GM18517 (cell line): ENCODE measurements at regions not wholly inside any gene's neighbourhood (a gene's known extent, or its start where the extent isn't known, plus 50 kb on each side); places are given as distances from the start of the nearest gene placed in this dataset.
"Not testable (repeated sequence)": the region's sequence is repeated elsewhere in the genome, so short reads cannot be mapped to it uniquely, and the experiment has no call there.

Source experiments
- ATAC-seq: cut with Tn5 transposase; IDR thresholded peaks from one replicate; pipeline ENCODE4 v1.9.1; 2021; ENCODE audit warnings: mild to moderate bottlenecking, moderate library complexity; ENCODE audit not compliant: unreplicated experiment

DNA sequence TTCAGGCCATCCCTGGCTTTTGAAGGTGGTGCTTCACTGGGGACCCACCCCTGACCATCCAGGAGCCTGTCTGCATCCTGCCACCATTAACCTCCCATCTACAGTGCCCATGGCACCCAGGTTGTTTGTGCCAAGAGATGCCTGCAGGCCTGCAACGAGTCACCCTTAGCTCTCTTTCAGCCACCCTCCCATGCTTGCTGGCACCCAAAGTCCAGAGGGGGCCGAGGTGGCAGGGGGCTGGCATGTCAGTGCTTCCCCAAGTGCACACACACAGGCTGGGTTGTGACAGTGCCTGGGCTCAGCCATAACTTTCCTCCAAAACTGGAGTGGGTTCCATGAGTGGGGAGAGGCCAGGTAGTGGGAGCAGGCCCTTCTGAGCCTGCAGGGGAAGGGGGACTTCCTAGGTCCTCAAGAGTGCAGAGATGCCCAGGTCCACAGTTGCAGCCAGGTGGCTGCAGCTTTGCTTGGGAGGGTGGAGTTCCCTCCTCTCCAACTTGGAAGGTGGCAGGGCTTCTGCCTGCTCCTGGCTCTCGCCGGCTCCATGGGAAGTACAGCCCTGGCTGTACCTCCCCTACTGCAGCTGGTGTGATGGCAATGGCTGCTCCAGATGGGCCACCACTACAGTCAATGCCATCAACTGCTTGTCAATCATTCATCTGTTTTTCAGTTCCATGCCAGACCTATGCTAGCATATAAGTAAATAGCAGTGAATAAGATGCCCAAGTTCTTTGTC lies 235.9 kb upstream of the GIMD1 start:
- no peak for ATAC-seq

DNA sequence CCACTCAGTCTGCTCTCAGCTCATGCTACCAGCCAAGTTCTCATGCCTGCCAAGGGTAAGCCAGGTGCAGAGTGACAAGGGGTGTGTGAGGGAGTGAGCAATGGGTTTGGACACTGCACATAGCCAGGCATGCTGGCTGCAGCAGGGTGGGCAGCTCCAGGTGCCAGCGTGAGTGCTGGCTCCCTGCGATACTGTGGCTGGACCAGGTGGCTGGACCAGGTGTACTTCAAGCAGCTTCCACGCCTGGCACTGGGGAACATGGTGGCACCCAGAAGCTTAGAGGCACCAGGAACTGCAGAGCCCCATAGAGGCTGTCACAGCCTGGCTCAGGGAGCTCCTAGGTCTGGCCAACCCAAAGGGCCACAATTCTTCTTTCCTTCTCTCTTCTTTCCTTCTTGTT lies 234.9 kb upstream of the GIMD1 start:
- ATAC-seq, result no peak

- no peak for ATAC-seq
Measured at GRCh38 chr4:106602711-106603110, 234.1 kb upstream of the GIMD1 start.

DNA sequence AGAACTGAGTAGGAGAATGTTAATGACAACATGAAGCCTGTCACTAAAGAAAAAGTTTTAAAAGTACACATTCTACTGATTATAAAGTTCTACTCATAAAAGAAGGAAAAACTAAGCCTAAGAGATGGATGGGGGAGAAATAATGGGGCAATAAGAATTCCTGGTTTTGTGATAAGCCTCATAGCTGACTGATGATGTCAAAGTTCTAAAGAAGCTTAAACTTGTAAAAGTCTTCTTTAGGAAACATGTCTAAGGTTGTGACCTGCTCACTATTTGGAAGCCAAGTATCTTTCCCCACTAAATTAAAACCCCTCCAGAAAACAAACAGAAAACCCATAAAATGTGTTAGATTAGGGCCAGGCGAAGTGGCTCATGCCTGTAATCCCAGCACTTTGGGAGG lies 232.9 kb upstream of the GIMD1 start:
- ATAC-seq, result no peak

GRCh38 chr4:106595906-106596305 lies 227.3 kb upstream of the GIMD1 start:
- no peak for ATAC-seq

DNA sequence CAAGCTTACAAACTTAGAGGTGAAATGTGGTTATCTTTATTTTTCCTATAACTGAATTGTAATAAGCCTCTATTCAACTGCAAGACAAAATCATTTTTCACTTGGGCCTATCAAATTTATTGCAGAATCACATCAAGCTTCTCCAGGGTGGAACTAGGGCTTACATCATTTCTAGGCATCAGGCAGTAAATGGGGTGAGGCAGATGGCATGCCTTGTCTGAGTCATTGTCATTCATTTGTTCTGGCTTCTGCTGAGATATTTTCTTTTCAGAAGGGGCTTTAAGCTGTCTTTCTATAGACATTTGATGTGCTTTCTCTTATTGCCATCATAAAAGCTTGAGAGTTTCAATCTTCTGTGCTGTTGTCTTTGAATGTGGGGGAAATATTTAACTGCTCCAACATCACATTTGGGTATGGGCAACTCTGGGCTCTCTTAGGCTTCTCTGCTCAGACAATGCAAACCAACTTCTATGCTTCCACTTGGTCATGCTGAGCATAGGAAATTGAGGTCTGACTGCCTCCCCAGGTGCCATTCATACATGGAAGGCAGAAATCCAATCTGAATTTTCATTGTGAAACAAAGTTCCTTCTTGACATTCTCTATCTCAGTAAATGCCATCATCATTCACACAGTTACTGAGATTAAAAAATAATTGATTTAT lies 225.8 kb upstream of the GIMD1 start:
- no peak for ATAC-seq

DNA sequence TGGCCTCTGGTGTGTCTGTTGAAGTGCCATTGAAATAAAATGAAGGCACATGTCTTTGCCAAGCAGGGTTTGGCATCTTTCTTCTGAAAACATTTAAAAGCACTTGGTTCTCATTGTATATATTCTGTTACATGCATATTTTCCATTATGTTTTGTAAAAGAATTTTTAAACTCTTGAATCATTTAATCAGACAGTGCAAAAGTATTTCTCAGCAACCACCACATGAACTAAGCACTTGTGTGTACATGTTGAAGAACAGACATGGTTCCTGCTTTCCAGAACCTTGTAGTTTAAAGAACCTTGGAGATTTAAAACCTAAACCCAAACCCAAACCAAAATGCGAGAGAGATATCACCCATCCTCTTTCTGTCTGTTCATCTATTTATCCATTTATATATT lies 220.3 kb upstream of the GIMD1 start:
- no peak for ATAC-seq

- ATAC-seq, result no peak
Measured at GRCh38 chr4:106587558-106587957, 219.0 kb upstream of the GIMD1 start.

- no peak for ATAC-seq
Measured at GRCh38 chr4:106585915-106586349, 217.4 kb upstream of the GIMD1 start.

GRCh38 chr4:106584337-106584989 lies 215.9 kb upstream of the GIMD1 start:
- ATAC-seq, result no peak

DNA sequence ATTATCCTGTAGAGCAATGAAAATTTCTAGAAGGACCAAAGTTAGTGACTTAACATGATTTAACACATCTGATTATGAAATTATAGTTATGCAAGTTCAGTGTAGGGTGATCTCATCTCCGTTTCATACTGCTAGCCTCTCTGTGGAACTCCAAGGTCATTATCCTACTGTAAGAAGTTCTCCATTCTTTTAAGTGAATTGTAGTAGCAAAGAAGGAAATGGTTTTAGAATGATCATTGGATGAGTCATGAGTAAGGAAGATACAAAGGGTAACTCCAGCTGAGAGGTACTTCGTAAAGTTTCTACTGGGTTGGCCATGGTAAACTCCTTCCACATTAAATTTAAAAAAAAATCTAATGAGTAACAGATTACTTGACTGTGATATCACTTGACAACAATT lies 215.0 kb upstream of the GIMD1 start:
- ATAC-seq, result no peak

DNA sequence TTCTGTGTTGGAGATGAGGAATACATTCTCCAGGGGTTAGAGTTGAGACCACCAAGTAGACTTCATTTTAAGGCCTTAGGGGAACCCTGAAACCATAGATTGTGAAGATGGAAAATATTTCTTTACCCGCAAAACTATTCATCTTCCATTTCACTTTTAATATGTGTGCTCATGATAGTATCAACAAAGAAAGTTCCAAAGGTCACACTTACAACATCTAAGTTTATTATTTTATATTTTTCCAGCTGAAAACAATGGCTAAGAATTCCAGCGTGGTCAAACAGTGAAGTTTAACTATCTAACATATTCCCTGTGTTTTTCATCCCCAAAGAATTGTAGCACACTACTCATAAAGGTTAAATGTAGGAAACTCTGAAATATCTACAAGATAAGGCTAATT lies 214.5 kb upstream of the GIMD1 start:
- no peak for ATAC-seq

DNA sequence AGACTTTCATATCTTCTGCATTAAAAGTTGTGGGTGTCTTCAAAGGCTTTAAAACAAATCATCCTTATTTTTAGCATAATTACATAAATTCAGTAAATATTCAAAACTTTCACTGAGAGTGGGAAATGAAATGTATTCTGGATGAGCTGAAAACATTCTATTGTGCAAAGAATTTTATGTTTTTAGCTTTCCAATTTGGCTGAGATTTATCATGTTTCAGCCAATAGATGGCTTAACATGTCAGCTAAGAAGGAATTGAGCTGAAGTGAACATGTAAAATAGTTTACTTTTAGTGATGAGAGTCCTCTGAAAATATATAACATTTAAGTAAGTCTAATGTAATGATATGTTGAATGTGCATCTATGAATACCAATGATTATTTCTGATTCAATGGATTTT lies 213.5 kb upstream of the GIMD1 start:
- ATAC-seq, result no peak

DNA sequence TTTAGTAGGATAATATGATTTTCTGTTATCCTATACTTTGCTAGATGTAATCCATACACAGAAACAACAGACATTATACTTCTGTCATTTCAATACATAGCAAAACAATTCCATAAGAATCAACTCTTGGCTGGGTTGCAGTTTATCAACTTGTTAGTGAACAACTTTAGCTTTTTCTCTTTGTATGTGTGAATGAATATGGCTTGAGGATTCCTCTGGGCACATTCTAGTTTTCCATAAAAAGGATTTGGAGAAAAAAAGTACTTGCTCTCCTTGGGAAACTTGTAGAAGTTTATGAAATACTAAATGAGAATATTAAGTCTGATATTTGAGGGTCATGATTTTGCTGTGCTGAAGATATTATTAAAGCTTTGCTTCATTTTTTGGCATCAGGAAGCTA lies 210.7 kb upstream of the GIMD1 start:
- ATAC-seq, result no peak

- ATAC-seq, result no peak
Measured at GRCh38 chr4:106569146-106570031, 200.8 kb upstream of the GIMD1 start.

- ATAC-seq, result no peak
Measured at GRCh38 chr4:106565727-106566126, 197.1 kb upstream of the GIMD1 start.

GRCh38 chr4:106563637-106564036 lies 195.1 kb upstream of the GIMD1 start:
- not testable (repeated sequence) for ATAC-seq

DNA sequence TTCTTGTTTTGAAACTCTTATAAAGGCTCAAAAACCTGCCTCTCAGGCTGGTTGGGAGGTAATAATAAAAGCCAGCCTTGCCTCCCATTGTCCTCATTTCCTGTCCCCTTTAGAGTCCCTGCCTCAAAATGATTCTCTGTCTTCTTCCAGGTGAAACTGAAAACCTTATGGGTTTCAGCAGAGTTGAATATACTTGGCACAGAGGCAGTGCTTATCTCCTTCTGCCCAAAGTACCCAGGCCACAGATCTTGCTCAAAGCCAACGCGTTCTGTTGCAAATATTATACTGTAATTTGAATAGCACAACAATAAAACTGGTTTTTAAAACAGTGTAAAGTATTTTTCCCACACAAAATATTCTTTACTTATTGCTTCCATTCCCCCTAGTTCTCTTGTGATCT lies 183.1 kb upstream of the GIMD1 start:
- no peak for ATAC-seq

- ATAC-seq, result no peak
Measured at GRCh38 chr4:106548446-106549044, 180.0 kb upstream of the GIMD1 start.

DNA sequence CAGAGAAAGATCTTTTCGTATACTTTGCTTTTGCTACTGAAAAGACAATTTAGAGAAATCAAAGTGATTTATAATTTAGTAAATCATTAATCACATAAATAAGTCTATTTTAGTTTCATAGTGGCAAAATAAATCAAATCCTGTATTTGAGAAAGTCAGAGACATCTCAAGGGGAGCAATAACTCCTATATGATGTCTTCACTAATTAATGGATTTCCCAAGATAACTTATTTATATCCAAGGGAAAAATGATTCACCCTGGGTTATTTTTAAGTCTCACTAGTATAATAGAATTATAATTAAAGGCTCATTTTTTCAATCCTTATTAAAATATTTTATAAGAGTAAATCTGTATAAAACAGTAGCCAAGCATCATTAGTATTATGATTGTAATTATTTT lies 177.8 kb upstream of the GIMD1 start:
- no peak for ATAC-seq

DNA sequence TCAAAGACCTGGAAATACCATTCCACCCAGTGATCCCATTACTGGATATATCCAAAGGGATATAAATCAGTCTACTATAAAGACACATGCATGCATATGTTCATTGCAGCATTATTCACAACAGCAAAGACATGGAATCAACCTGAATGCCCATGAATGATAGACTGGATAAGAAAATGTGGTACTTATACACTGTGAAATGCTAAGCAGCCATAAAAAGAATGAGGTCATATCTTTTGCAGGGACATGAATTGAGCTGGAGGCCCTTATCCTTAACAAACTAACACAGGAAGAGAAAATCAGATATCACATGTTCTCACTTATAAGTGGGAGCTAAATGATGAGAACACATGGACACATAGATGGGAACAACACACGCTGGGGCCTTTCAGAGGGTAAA lies 174.0 kb upstream of the GIMD1 start:
- not testable (repeated sequence) for ATAC-seq
